Esophagus (tissue), 2 donors: ENCODE measurements at regions not wholly inside any gene's neighbourhood (a gene's known extent, or its start where the extent isn't known, plus 50 kb on each side); places are given as distances from the start of the nearest gene placed in this dataset.

ENCODE experiments used
- H3K27ac ChIP-seq, 2 donors: one replicate each; pipeline ENCODE4 v1.5.1; 2013; ENCODE audit warnings: low read depth in 2 of 2, mild to moderate bottlenecking in 2 of 2, inconsistent platforms in 1 of 2, low read length in 1 of 2, moderate library complexity in 1 of 2
- H3K27me3 ChIP-seq, 2 donors: one replicate each; pipeline ENCODE4 v1.6.1; 2013; ENCODE audit warnings: low read length in 2 of 2, control low read depth in 1 of 2, mild to moderate bottlenecking in 1 of 2; ENCODE audit not compliant: insufficient read depth in 2 of 2, control insufficient read depth in 1 of 2
- H3K36me3 ChIP-seq, 2 donors: one replicate each; pipeline ENCODE4 v1.6.1; 2013; ENCODE audit warnings: low read length in 1 of 2; ENCODE audit not compliant: control insufficient read depth in 2 of 2, insufficient read depth in 2 of 2
- H3K4me1 ChIP-seq, 2 donors: one replicate each; pipeline ENCODE4 v1.6.1; 2013; ENCODE audit warnings: low read length in 1 of 2; ENCODE audit not compliant: control insufficient read depth in 2 of 2, insufficient read depth in 2 of 2
- H3K4me3 ChIP-seq, 2 donors: one replicate each; pipeline ENCODE4 v1.5.1; 2013; ENCODE audit warnings: low read length in 2 of 2, mild to moderate bottlenecking in 2 of 2, low read depth in 1 of 2, moderate library complexity in 1 of 2
- H3K9me3 ChIP-seq, 2 donors: one replicate each; pipeline ENCODE4 v1.6.1; 2013; ENCODE audit warnings: mild to moderate bottlenecking in 2 of 2, low read depth in 1 of 2, low read length in 1 of 2, moderate library complexity in 1 of 2; ENCODE audit not compliant: control insufficient read depth in 2 of 2, insufficient read depth in 1 of 2
- WGBS, 2 donors: extraction: QIAGEN DNeasy Blood & Tissue Kit; methylation state at CpG; one replicate each; pipeline ENCODE4 v1.1.7; 2013; 5-methylcytosine and 5-hydroxymethylcytosine counted together
- donor health status: healthy with polysubstance abuse.
- donor health status: Bipolar disorder and iron deficiency.

DNA sequence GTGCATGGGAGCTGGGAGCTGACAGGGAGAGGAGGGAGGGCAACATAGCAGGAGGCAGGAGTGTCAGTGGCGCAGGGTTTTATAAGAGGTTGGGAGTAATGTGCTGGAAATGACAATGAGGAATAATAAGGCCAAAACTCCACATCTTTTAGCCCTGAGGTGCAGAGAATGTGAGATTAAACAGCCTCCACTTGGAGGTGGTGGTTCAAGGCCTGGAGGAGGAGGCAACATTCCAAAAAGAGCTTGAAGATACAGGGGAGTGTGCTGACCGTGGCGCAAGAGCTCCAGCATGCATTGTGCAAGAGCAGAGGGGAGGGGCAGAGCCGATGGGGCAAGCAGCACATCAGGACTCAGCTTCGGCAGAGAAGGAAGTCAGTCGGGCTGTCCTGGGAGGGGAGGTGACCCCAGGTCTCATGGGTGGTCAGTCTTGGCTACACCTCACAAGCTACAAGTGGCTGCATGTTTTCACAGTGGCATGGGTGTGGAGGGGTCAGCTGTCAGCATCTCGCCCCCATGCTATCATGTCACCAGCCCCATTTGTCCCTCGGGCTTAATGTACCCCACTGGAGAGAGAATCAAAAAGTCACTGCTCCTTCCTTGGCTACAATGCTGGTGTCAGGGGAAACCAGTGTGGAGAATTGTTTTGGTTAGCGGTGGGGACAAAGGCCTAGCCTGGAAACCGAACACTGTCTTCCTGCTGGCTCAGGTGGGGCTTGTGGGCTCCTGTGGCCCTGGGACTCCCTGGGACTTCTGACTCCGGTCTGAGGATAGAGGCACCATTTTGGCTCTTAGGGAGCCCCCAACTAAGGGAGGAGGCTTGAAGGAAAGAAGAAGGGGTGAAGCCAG lies 208.0 kb downstream of the ZFP36L2 start:
- peaks cover 0 to 2% of the 10 kb centered on the region in 2 donors for H3K4me1 ChIP-seq
- peaks cover 5 to 6% of the 10 kb centered on the region in 2 donors for H3K9me3 ChIP-seq
- no peaks in the 10 kb centered on the region for H3K27me3 ChIP-seq
- H3K27ac ChIP-seq: peak overlapping the region in 1 of 2 donors; percentile 63
- H3K36me3 ChIP-seq: no peaks in the 10 kb centered on the region
- no peak overlapping the region for H3K4me3 ChIP-seq
- WGBS, 2 donors: 69% methylated on average over 11 of the region's 11 CpGs

DNA sequence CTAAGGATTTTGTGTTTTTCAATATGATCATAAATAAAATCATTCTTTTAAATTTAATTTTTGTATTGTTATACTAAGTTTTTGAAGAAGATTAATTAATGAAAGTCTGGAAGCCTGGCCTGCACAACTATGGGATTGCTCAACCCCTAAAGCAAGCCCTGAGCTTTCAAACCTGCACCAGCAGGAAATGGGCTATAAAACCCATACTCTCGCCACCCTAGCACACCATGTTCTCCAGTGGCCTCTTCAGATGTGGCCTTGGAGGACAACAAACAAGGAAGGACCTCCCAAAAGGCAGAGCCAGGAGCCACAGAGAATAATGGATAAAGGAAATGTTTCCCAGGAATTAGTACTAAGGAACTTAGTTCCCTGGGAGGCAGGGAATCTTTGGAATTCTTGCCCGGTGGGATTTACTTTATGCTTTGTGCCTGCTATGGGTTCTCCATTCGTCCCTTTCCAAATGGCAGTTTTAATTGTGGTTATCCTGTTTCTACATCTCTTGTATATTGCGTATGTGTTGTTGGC lies 212.5 kb downstream of the ZFP36L2 start:
- no peaks in the 10 kb centered on the region for H3K36me3 ChIP-seq
- no peaks in the 10 kb centered on the region for H3K27me3 ChIP-seq
- WGBS, 2 donors: 77 to 83% methylated on average over 4 of the region's 4 CpGs
- no peaks in the 10 kb centered on the region for H3K9me3 ChIP-seq
- H3K27ac ChIP-seq: no peak overlapping the region
- H3K4me3 ChIP-seq: no peak overlapping the region
- H3K4me1 ChIP-seq: peaks cover 0 to 2% of the 10 kb centered on the region in 2 donors

DNA sequence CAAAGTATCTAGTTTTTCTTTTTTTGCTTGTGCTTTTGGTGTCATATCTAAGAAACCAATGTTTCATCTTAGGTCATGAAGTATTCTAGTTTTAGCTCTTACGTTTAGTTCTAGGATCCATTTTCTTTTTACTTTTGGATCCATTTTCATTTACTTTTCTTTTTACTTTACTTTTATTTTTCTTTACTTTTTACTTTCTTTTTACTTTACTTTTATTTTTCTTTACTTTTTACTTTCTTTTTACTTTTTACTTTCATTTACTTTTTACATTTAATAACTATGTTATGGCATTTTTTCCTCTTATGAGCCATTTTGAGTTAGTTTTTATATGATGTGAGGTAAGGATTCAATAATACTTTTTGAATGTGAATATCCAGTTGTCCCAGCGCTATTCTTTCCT lies 213.4 kb downstream of the ZFP36L2 start:
- no peaks in the 10 kb centered on the region for H3K36me3 ChIP-seq
- no peaks in the 10 kb centered on the region for H3K27me3 ChIP-seq
- 48 to 49% methylated on average over 2 of the region's 2 CpGs for WGBS, 2 donors
- H3K4me3 ChIP-seq: no peak overlapping the region
- H3K4me1 ChIP-seq: peaks cover 0 to 2% of the 10 kb centered on the region in 2 donors
- no peaks in the 10 kb centered on the region for H3K9me3 ChIP-seq
- H3K27ac ChIP-seq: no peak overlapping the region

DNA sequence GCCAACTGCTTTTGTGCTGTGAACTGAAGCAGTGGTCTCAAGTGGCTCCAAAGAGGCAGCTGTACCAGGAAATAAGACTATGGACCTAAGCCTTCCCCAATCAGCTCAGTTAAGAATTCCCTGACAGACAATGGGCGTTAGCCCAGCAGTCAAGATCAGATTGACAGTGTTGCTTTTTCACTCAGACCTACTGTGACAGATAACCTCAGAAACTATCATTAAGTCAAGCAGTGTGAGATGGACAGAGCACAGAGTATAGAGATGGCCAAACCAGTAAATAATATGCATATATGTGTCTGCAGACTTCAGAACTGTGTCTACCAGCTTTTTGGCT lies 215.3 kb downstream of the ZFP36L2 start:
- peaks cover 0 to 2% of the 10 kb centered on the region in 2 donors for H3K4me1 ChIP-seq
- H3K4me3 ChIP-seq: no peak overlapping the region
- H3K27me3 ChIP-seq: no peaks in the 10 kb centered on the region
- H3K27ac ChIP-seq: peak overlapping the region; percentile 70 to 72
- 51 to 59% methylated on average over 1 of the region's 1 CpG for WGBS, 2 donors
- H3K36me3 ChIP-seq: no peaks in the 10 kb centered on the region
- no peaks in the 10 kb centered on the region for H3K9me3 ChIP-seq

DNA sequence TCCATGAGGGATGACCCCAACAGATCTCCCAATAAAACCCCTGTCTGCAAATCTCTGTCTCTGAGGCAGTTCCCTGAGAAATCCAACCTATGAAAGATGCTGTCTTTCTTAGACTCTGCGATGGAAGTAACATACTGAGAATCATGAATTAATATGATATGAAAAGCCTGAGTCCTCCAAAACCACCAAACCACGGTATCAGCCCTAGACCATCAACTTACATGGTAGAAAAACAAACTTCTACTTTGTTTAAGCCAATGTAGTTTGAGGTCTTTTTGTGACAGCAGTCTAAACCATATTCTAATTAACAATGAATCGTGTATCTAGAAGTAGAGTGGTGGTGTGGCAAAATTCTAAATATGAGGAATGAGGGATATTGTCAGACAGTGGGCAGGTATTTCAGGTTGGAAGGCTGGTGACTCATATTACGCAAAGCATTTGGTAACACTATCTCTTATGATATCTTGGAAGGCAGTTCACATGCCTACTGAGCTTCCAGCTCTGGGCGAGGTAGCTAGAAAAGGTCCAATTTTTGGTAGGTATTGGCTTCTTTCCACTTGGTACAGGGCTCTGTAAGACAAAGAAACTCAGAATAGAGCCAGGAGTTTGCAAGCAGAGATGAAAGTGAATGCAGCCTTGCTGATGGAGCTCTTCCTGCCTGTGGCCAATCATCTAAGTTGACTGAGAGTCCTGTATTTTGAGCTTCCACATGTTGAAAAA lies 215.8 kb downstream of the ZFP36L2 start:
- Histone ChIP-seq H3K36me3 (no peaks in the 10 kb centered on the region), H3K27me3 (no peaks in the 10 kb centered on the region), H3K4me3 (no peak overlapping the region), H3K9me3 (no peaks in the 10 kb centered on the region), H3K4me1 (peaks cover 0 to 2% of the 10 kb centered on the region in 2 donors), H3K27ac (peak overlapping the region; percentile 70 to 72)
- WGBS, 2 donors: 57 to 61% methylated on average over 5 of the region's 5 CpGs

DNA sequence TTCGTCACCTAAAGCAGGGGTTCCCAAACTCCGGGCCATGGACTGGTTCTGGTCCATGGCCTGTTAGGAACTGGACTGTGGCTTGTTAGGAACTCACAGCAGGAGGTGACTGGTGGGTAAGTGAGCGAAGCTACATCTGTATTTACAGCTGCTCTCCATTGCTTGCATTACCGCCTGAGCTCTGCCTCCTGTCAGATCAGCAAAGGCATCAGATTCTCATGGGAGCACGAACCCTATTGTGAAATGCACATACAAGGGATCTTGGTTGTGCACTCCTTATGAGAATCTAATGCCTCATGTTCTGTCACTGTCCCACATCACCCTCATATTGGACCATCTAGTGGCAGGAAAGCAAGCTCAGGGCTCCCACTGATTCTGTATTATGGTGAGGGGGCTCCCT lies 217.0 kb downstream of the ZFP36L2 start:
- Histone ChIP-seq H3K27me3 (no peaks in the 10 kb centered on the region), H3K36me3 (no peaks in the 10 kb centered on the region), H3K4me3 (no peak overlapping the region), H3K27ac (no peak overlapping the region), H3K9me3 (no peaks in the 10 kb centered on the region), H3K4me1 (no peaks in the 10 kb centered on the region)
- 92 to 95% methylated on average over 5 of the region's 5 CpGs for WGBS, 2 donors

DNA sequence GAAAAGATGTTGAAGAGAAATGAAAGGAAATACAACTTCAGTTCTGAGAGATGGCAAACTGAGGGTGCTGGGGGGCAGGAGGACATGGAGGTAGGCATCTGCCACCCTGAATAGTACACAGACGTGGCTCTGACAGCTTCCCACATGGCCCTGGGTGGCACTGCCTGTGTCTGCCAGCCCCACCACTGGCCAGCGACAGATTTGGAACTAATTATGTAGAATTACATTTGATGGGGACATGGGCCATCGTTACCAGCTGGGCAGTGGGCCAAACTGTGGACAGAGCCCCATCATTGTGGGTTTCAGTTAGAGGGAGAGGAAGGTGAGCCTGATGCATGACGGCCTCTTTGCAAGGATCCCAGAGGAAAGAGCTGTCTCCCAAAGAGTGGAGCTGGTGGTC lies 216.0 kb upstream of the HAAO start:
- 70 to 92% methylated on average over 4 of the region's 4 CpGs for WGBS, 2 donors
- no peaks in the 10 kb centered on the region for H3K9me3 ChIP-seq
- no peaks in the 10 kb centered on the region for H3K36me3 ChIP-seq
- H3K4me1 ChIP-seq: no peaks in the 10 kb centered on the region
- H3K27me3 ChIP-seq: no peaks in the 10 kb centered on the region
- H3K4me3 ChIP-seq: no peak overlapping the region
- H3K27ac ChIP-seq: no peak overlapping the region

DNA sequence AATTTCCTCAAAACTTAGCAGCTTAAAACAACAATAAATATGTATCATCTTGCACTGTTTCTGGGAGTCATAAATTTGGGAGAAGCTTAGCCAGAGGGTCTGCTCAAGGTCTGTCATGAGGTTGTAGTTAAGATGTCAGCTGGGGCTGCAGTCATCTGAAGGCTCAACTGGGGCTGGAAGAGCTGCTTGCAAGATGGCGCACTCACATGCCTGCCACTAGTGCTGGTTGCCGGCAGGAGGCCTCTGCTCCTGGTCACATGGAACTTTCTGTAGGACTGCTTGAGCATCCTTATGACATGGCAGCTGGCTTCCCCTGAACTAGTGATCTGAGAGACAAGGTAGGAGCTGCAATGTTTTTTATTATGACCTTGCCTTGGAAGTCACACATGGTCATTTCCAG lies 215.5 kb upstream of the HAAO start:
- H3K36me3 ChIP-seq: no peaks in the 10 kb centered on the region
- H3K27ac ChIP-seq: no peak overlapping the region
- H3K27me3 ChIP-seq: no peaks in the 10 kb centered on the region
- WGBS, 2 donors: 91 to 98% methylated on average over 2 of the region's 2 CpGs
- H3K9me3 ChIP-seq: no peaks in the 10 kb centered on the region
- no peak overlapping the region for H3K4me3 ChIP-seq
- H3K4me1 ChIP-seq: no peaks in the 10 kb centered on the region

DNA sequence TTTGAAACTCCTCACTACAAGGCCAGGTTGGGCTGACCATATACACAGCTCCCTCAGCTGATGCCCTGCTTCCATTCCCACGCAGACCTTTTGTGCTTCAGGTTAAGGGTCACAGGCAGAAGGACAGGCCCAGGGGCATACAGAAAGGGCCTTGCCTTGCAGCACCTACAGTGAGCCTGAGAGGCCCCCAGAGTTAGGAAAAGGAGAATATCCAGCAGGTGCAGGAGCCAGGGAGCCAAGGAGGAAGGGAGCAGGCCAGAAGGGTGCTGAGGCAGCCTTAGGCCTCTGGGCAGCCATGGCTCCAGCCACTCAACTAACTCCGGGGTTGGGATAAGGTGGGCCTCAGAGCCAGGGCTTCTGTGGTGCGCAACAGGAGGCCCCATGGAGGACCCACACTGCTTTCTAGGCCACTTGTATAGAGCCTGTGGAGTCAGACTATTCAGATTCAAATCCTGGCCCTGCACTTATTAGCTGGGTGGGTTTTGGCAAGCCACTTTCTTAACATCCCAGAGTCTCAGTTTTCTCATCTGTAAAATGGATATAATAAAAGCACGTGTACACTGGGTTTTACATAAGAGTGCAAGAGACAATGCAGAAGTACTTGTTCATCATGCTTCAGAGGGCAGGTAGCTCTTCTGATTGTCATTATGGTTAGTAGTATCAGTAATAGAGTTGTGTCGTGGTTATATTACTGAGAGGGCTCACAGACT lies 214.6 kb upstream of the HAAO start:
- Histone ChIP-seq H3K27ac (no peak overlapping the region), H3K36me3 (no peaks in the 10 kb centered on the region), H3K9me3 (no peaks in the 10 kb centered on the region), H3K27me3 (no peaks in the 10 kb centered on the region), H3K4me1 (peaks cover 0 to 2% of the 10 kb centered on the region in 2 donors), H3K4me3 (no peak overlapping the region)
- WGBS, 2 donors: 89 to 97% methylated on average over 5 of the region's 5 CpGs
